ENCODE measurements at regions not wholly inside any gene's neighbourhood (a gene's known extent, or its start where the extent isn't known, plus 50 kb on each side); places are given as distances from the start of the nearest gene placed in this dataset.

DNA sequence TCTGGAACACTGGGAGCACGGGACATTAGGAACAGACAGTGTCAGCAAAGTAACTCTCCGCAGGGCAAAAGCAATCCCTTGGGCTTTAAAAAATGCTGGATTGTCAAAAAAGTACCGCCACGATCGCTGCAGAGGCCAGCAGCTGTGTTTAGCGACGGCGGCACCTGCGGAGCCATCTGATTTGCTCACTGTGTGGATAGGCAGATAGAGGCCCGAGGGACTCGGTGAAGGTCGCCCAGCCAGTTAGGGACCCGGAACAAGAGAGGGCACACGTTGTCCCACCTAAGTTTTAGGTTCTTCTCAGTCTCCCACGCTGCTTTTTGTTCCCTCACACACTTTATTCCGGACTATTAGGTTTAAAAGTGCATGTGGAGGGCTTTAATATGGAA lies 238.3 kb downstream of the TEX29 start:
- no peak for DNase-seq (ENCODE audit: low spot score)

- no peak for DNase-seq (ENCODE audit: low spot score)
These were observed 239.4 kb downstream of the TEX29 start for GRCh38 chr13:111559612-111560403.

DNA sequence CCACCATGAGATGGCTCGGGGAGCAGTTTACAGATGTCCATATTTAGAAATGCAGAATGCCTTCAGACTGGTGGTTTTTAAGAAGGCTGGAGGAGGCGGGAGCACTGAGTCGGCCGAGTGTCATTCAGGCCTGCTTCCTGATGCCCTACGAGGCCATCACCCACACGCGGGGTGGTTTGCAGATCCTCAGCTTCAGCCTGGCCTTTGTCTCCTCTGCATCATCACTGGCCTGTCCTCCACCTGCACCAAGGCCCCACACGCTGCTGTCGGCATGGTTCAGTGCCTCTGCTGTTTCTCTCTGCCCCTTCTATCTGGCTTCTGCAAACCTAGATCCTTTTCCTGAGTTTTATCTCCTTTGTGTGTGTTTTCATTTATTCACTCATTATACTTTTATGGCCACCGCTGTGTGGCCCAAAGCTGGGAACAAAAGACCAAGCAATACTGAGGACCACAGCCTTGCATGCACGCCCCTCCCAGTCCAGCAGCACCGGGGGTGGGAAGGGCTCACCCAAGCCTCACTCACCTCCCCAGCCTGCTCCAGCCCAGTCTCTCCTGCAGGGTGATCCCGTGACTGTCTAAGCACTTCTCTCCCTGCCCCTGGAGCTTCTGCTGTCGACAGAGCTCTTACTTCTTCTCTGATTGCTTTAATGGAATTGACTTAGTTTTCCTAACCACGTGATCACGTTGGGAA lies 240.8 kb downstream of the TEX29 start:
- no peak for DNase-seq (ENCODE audit: low spot score)

DNA sequence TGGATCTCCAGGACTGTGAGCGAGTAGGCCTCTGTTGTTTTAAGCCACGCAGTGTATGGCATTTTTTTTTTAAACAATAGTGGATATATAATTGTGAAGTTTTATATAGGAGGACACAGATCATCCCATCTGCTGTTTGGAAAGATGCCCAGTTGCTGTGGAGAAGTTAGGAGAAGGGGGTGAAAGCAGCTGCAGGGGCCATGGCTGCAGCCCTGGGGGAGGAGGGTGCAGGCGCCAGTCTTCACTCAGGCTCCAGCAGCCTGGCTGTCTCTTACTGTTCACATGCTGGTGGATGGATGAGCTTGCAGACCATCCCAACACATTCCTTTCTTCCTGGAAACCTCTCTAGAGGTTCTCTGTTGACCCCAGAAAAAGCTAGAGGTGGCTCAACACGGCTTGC lies 242.3 kb downstream of the TEX29 start:
- no peak for DNase-seq (ENCODE audit: low spot score)

DNA sequence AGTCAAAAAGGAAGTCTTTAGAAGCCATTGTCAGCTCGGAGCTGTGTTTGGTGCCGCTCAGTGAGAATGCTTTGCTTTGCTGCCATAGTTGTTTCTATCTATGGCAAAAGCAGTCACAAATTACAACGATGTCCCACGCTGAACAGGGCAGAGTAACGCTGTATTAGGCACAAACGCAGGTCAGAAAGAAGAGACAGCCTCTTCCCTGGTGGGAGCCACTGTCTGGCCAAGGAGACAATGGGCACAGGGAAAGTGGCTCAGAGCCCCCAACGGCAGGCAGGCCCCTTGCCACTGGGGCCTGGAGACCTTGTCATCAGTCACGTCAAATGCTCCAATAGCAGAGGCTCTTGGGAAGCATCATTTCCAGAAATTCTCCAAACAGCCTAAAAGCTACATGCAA lies 244.2 kb downstream of the TEX29 start:
- DNase-seq (ENCODE audit: low spot score): no peak

- DNase-seq (ENCODE audit: low spot score): no peak
These were observed 245.0 kb downstream of the TEX29 start for GRCh38 chr13:111565400-111565799.

DNA sequence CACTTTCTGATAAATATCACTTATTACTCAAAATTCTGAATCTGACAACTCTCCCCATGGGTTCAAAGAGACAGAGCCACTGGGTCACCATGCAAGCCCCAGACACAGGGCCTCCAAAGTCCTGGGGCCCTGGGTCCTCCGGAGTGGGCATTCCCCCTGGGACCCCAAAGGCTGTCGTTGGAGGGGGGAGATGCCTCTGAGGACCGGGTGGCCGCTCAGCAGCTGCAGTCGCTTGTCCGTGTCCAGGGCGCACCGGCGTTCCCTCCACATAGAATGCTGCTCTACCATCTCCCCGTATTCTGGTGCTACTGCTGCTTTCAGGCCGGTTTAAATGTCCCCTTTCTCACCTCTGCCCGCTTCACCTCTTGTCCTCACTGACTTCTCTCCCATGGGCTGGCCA lies 246.1 kb downstream of the TEX29 start:
- no peak for DNase-seq (ENCODE audit: low spot score)

- no peak for DNase-seq (ENCODE audit: low spot score)
These were observed 247.2 kb downstream of the TEX29 start for GRCh38 chr13:111567637-111568036.

GRCh38 chr13:111568290-111568689 lies 247.8 kb downstream of the TEX29 start:
- DNase-seq (ENCODE audit: low spot score): no peak

- no peak for DNase-seq (ENCODE audit: low spot score)
These were observed 250.5 kb downstream of the TEX29 start for GRCh38 chr13:111570911-111571310.

DNA sequence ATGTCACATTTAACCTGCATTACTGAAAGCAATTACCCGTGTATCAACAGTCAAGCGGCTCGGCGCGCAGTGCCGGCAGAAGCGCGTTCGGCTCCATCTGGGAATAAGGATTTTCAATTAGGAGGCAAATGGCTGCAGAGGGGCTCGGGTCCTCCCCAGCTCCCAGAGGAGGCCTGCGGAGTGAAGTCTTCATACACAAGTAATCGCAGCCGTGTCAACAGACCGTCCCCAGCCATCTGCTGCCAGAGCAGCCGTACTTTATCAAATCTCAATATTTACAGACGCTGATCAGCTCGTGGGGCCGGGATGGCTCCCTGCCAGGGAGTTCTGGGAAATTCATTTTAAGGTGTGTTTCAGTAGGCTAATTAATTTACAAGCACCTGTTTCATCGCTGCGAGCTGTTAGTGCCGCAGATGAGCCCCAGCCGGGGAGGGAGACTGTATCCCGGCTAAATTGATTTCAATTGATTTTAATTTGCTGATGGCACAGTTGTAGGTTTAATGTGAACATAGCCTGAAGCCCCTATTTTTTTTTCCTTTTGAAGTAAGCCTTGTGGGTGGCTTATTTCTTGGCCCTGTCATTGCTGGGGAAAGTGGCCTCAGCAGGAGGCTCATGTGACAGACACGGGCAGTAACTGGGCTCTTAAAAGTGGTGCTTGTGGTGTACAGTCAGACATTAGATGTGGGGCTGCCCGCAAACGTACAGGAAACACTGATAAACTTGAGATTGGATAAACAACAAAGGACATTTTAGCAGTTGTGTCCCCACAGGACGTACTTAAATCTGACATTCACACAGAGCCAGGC lies 252.7 kb downstream of the TEX29 start:
- no peak for DNase-seq (ENCODE audit: low spot score)

GRCh38 chr13:111573801-111574200 lies 253.4 kb downstream of the TEX29 start:
- DNase-seq (ENCODE audit: low spot score): no peak

DNA sequence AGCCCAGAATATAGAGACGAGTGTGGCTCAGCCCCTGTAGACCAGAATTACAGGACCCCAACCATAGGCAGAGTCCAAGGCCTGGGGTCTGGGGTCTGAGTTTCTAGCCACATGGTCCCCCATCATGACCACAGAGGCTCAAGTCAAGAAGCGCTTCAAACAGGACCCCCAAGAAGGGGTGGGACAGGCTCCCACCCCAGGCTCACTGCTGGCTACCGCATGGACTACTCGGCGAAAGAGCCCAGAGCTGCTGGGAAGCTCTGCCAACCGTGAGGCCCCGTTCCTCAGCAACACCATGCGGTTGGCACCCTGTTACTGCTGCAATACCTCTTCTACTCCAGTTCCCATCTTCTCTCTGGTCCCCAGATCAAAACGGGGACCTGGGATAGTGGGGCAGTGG lies 254.8 kb downstream of the TEX29 start:
- no peak for DNase-seq (ENCODE audit: low spot score)

DNA sequence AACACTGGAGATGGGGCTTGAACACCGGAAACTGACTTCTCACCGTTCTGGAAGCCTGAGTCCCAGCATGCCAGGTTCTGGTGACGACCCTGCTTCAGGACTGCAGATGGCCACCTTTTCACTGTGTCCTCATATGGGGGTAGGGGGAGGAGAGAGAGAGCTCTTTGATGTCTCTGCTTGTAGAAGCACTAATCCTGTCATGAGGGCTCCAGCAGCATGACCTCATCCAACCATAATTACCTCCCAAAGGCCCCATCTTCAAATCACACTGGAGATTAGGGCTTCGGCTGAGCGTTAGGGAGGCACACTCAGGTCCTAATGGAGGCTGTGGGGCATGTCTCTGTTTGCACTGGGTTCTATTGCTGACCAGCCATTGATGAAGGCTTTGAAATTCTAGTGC lies 255.3 kb downstream of the TEX29 start:
- DNase-seq (ENCODE audit: low spot score): no peak

DNA sequence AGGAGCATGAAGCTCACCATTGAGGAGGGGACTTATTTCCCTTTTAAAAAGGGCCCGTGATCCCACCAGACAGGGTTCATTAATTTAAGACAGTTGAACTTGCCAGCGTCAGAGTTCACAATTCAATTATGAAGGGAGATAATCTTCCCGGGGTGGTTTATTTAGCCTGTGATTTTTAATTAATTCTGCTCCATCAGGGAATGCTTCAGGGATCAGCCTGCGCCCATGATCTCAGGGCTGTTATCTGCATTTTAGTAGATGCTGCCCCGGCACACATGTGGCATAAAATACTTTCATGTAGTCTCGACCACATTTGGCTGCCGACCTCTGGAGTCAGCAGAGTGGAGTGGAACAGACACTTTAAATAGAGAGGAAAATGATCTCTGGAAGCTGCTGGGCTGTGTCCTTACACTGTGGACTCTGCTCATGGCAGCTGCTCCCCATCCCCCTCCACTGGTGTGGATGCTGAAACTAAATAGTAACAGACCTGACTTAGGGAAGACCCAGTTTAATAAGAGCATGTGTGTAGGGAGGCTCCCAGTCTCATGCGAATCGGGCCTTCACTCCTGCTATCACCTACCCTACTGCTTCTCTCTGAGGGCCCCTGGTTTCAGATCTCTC lies 256.9 kb downstream of the TEX29 start:
- DNase-seq (ENCODE audit: low spot score): no peak

DNA sequence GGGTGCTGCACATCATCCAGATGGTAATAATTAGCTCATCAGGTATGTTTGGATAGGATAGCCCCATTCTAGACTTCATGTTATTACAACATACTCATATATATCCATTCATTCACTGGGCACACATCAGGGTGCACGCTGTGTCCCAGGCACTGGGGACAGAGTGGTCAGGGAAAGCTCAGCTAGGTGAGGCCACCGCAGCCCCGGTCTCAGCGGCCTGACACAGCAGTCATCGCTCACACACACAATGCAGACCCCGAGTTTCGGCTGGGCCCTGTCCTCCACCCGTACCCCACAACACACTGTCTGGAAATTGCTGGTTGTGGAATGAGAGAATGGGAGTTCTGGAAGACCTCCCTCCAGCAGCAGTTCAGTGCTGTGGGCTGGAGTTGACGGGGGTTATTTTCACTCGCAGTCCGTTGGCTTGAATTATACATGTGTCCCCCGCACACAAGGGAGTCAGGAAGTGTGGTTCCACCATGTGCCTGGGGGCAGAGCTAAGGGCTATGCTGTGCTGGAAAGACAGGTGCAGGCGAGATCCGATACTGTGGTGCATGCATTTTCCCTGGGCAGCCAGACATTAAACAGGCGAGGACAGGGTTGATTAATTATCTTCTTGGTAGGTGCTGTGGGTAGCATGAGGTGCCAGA lies 257.6 kb downstream of the TEX29 start:
- DNase-seq (ENCODE audit: low spot score): no peak

- no peak for DNase-seq (ENCODE audit: low spot score)
These were observed 263.7 kb downstream of the TEX29 start for GRCh38 chr13:111584101-111584672.

GRCh38 chr13:111584870-111585269 lies 264.4 kb downstream of the TEX29 start:
- no peak for DNase-seq (ENCODE audit: low spot score)

DNA sequence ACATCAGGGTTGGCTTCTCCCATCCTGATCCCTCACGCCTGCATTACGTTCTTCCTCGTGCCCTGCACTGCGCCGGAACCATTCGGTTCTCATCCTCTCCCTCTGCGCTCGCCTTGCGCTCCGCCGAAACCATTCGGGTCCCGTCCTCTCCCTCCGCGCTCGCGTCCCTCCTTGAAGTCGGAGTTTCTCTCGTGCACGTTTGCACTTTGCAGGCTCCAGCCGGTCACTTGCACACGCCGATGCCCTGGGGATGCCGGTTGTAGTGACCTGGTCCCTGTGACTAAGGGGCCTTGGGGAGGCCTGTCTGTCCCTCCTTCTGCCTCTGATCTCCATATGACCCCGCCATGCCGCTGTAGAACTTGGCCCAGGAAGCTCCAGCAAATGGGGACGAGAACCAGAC lies 265.8 kb downstream of the TEX29 start:
- DNase-seq (ENCODE audit: low spot score): no peak

GRCh38 chr13:111587249-111587648 lies 266.8 kb downstream of the TEX29 start:
- DNase-seq (ENCODE audit: low spot score): no peak

DNA sequence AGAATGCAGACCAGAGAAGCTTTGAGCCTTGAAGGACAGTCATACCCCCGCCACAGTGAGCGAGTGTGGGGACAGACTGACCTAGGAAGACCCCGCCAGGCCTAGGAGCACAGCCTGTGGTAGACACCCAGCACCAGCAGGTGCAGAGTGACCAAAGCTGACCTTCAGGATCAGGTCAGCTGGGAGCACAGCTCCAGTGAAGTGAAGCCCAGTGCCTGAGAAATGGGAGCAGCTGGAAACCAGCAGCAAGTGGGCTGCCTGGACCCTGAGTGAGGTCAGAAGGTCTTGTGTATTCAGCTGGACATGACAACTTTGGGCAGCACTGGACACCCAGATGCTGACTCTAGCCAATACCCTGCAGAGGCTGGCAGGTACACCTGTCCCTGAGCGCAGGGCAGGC lies 268.9 kb downstream of the TEX29 start:
- DNase-seq (ENCODE audit: low spot score): no peak

GRCh38 chr13:111589992-111590391 lies 269.6 kb downstream of the TEX29 start:
- DNase-seq (ENCODE audit: low spot score): no peak
